ENCODE measurements at regions not wholly inside any gene's neighbourhood (a gene's known extent, or its start where the extent isn't known, plus 50 kb on each side); places are given as distances from the start of the nearest gene placed in this dataset.

DNA sequence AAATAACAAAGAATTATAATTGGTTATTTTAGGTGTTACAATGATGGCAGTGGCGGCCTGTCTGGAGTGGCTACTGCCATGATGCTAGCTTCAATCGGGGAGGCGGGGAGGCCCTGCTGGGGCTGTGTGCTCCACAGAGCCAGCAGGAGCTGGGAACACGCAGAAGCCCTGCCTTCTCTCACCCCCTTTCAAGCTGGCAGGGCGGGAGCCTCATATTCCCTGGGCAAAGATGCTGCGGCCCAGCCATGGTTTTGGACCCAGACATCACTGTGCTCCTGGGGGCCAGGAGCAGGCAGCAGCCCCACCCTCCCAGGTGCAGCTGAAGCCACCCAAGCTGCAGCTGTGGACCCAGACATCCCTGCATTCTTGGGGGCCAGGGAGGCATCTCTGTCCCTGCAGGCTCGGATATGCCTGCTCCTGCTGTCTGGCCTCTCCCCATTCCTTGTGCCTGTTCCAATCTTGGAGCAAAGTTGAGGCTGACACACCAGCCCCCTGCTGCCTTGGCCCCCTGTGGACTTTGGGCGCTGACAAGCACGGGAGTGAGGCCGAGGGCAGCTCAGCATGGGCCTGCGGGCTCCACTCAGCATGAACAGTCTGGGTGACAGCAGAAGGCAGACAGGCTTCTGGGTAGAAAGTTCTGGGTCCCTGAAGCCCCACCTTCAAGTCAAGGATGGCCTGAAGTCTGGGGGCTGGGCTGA, 263.1 kb upstream of the HTR2A start:
- Histone ChIP-seq H3K27me3 (ENCODE audit: control insufficient read depth in 1 of 2, insufficient read depth in 2 of 2, low read length in 2 of 2) (no peaks in the 10 kb centered on the region), H3K27ac (ENCODE audit: low read depth in 2 of 2, low read length in 1 of 2) (no peak overlapping the region), H3K4me3 (ENCODE audit: low read depth in 1 of 2, low read length in 2 of 2) (no peak overlapping the region), H3K9me3 (ENCODE audit: control insufficient read depth in 2 of 2, insufficient read depth in 1 of 2, low read depth in 1 of 2, low read length in 1 of 2) (no peaks in the 10 kb centered on the region), H3K36me3 (ENCODE audit: control insufficient read depth in 2 of 2, insufficient read depth in 2 of 2, low read length in 1 of 2) (no peaks in the 10 kb centered on the region), H3K4me1 (ENCODE audit: control insufficient read depth in 2 of 2, insufficient read depth in 2 of 2, low read length in 1 of 2) (no peaks in the 10 kb centered on the region)
- 88 to 90% methylated on average over 11 of the region's 11 CpGs for WGBS, 2 donors

DNA sequence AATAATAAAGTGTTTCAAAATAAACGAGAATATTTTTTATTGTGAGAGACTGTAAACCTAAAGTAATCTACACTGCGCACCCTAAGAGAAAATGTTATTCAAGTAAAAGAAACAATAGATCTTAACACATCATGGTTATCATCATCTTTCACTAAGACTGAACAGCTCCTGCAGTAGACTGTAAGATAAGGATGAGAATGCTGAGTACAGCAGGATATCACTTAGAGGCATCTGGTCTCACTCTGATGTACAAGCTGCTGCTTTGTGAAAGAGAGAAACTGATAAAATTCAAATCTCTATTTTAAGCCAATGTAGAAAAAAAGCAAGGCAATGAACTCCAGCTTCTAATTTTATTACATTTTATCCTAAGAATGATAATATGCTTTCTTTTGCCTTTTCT, 261.7 kb upstream of the HTR2A start:
- Histone ChIP-seq H3K27me3 (ENCODE audit: control insufficient read depth in 1 of 2, insufficient read depth in 2 of 2, low read length in 2 of 2) (no peaks in the 10 kb centered on the region), H3K9me3 (ENCODE audit: control insufficient read depth in 2 of 2, insufficient read depth in 1 of 2, low read depth in 1 of 2, low read length in 1 of 2) (no peaks in the 10 kb centered on the region), H3K36me3 (ENCODE audit: control insufficient read depth in 2 of 2, insufficient read depth in 2 of 2, low read length in 1 of 2) (no peaks in the 10 kb centered on the region), H3K27ac (ENCODE audit: low read depth in 2 of 2, low read length in 1 of 2) (no peak overlapping the region), H3K4me3 (ENCODE audit: low read depth in 1 of 2, low read length in 2 of 2) (no peak overlapping the region), H3K4me1 (ENCODE audit: control insufficient read depth in 2 of 2, insufficient read depth in 2 of 2, low read length in 1 of 2) (no peaks in the 10 kb centered on the region)
- WGBS, 2 donors: 76 to 81% methylated on average over 2 of the region's 2 CpGs

DNA sequence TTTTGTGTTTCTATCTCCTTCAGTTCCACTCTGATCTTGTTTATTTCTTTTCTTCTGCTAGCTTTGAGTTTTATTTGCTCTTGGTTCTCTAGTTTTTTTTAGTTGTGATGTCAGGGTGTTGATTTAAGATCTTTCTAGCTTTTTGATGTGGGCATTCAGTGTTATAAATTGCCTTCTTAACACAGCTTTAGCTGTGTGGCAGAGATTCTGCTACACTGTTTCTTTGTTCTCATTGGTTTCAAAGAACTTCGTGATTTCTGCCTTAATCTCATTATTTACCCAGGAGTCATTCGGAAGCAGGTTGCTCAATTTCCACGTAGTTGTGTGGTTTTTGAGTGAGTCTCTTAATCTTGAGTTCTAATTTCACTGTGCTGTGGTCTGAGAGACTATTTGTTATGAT, 251.7 kb upstream of the HTR2A start:
- H3K27me3 ChIP-seq (ENCODE audit: control insufficient read depth in 1 of 2, insufficient read depth in 2 of 2, low read length in 2 of 2): no peaks in the 10 kb centered on the region
- no peak overlapping the region for H3K4me3 ChIP-seq (ENCODE audit: low read depth in 1 of 2, low read length in 2 of 2)
- H3K27ac ChIP-seq (ENCODE audit: low read depth in 2 of 2, low read length in 1 of 2): no peak overlapping the region
- 33 to 38% methylated on average over 3 of the region's 3 CpGs for WGBS, 2 donors
- no peaks in the 10 kb centered on the region for H3K9me3 ChIP-seq (ENCODE audit: control insufficient read depth in 2 of 2, insufficient read depth in 1 of 2, low read depth in 1 of 2, low read length in 1 of 2)
- H3K36me3 ChIP-seq (ENCODE audit: control insufficient read depth in 2 of 2, insufficient read depth in 2 of 2, low read length in 1 of 2): no peaks in the 10 kb centered on the region
- no peaks in the 10 kb centered on the region for H3K4me1 ChIP-seq (ENCODE audit: control insufficient read depth in 2 of 2, insufficient read depth in 2 of 2, low read length in 1 of 2)

DNA sequence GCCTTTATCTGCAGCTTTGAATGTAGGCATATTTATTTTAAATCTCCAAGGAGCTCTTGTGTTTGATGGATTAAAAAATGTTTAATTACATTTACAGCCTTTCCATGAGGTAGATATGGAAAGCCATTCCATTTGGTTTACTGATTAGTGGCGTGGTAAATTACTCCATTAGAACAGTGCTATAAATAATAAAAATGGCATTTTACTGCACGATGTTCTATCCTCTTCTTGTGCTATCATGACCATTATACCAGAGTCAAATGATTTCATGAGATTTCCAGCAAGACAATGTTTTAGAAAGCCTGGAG, 250.9 kb upstream of the HTR2A start:
- H3K4me3 ChIP-seq (ENCODE audit: low read depth in 1 of 2, low read length in 2 of 2): no peak overlapping the region
- no peaks in the 10 kb centered on the region for H3K36me3 ChIP-seq (ENCODE audit: control insufficient read depth in 2 of 2, insufficient read depth in 2 of 2, low read length in 1 of 2)
- no peaks in the 10 kb centered on the region for H3K4me1 ChIP-seq (ENCODE audit: control insufficient read depth in 2 of 2, insufficient read depth in 2 of 2, low read length in 1 of 2)
- H3K27ac ChIP-seq (ENCODE audit: low read depth in 2 of 2, low read length in 1 of 2): no peak overlapping the region
- no peaks in the 10 kb centered on the region for H3K9me3 ChIP-seq (ENCODE audit: control insufficient read depth in 2 of 2, insufficient read depth in 1 of 2, low read depth in 1 of 2, low read length in 1 of 2)
- WGBS, 2 donors: 75 to 78% methylated on average over 2 of the region's 2 CpGs
- H3K27me3 ChIP-seq (ENCODE audit: control insufficient read depth in 1 of 2, insufficient read depth in 2 of 2, low read length in 2 of 2): no peaks in the 10 kb centered on the region

DNA sequence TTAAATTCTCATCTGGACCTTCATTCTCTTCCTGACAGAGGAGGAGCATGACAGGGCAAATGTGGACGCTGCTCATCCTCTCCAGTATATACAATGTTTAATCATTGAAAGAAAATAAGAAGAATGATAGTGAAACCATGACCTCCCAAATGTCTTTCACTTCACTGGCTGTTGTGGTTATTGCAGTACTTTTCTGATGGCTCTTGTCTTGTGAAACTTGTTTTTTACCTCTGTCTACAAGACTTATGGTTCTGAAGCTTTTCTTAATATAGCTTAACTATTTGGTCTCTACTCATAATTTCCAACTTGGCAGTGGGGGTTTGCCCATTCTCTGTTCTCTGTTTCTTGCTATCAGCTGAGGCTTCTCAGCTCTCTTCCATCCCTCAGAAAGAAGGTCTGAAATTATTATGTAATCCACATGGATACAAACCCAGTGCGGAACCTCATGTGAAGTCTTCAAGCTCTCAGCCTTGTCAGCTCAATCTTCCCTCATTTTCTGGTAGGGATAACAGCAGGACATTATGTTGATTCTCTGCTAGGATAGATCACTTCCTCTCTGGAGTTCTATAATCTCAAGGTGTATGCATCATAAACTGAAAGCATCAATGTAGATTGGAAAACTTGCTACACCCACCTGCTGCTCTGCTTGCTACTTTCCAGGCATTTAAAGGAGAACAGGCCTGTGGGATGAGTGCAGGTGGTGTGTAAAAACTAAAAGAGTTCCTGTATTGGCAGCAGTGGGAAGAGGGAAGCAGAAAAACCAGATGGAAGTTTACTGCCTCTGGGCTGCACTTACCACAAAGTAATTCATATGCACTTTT, 250.3 kb upstream of the HTR2A start:
- Histone ChIP-seq H3K27me3 (ENCODE audit: control insufficient read depth in 1 of 2, insufficient read depth in 2 of 2, low read length in 2 of 2) (no peaks in the 10 kb centered on the region), H3K4me3 (ENCODE audit: low read depth in 1 of 2, low read length in 2 of 2) (no peak overlapping the region), H3K9me3 (ENCODE audit: control insufficient read depth in 2 of 2, insufficient read depth in 1 of 2, low read depth in 1 of 2, low read length in 1 of 2) (no peaks in the 10 kb centered on the region), H3K27ac (ENCODE audit: low read depth in 2 of 2, low read length in 1 of 2) (no peak overlapping the region), H3K36me3 (ENCODE audit: control insufficient read depth in 2 of 2, insufficient read depth in 2 of 2, low read length in 1 of 2) (no peaks in the 10 kb centered on the region), H3K4me1 (ENCODE audit: control insufficient read depth in 2 of 2, insufficient read depth in 2 of 2, low read length in 1 of 2) (no peaks in the 10 kb centered on the region)
- 76 to 84% methylated on average over 2 of the region's 2 CpGs for WGBS, 2 donors

DNA sequence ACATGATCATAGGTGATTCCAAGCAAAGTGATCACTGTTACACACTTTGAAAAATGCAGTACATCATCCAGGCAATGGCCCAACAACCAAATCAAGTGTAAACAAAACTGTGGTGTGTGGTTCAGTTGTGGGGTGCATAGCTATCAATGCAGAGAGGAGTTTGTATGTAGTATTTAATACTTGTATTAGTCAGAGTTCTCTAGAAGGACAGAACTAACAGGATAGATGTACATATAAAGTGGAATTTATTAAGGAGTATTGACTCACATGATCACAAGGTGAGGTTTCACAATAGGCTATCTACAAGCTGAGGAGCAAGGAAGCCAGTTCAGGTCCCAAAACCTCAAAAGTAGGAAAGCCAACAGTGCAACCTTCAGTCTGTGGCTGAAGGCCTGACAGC, 249.3 kb upstream of the HTR2A start:
- Histone ChIP-seq H3K36me3 (ENCODE audit: control insufficient read depth in 2 of 2, insufficient read depth in 2 of 2, low read length in 1 of 2) (no peaks in the 10 kb centered on the region), H3K4me3 (ENCODE audit: low read depth in 1 of 2, low read length in 2 of 2) (no peak overlapping the region), H3K27me3 (ENCODE audit: control insufficient read depth in 1 of 2, insufficient read depth in 2 of 2, low read length in 2 of 2) (no peaks in the 10 kb centered on the region), H3K9me3 (ENCODE audit: control insufficient read depth in 2 of 2, insufficient read depth in 1 of 2, low read depth in 1 of 2, low read length in 1 of 2) (no peaks in the 10 kb centered on the region), H3K27ac (ENCODE audit: low read depth in 2 of 2, low read length in 1 of 2) (no peak overlapping the region), H3K4me1 (ENCODE audit: control insufficient read depth in 2 of 2, insufficient read depth in 2 of 2, low read length in 1 of 2) (no peaks in the 10 kb centered on the region)

DNA sequence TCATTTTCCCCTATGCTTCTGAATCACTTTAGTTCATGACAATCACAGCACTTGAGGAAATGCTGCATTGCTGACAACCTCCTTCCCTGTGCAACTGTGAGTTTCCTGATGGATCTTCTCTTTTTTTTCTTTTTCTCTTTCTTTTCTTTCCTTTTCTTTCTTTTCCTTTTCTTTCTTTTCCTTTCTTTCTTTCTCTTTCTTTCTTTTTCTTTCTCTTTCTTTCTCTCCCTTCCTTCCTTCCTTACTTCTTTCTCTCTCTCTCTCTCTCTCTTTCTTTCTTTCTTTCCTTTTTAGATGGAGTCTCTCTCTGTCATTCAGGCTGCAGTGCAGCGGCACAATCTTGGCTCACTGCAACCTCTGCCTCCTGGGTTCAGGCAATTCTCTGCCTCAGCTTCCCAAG, 247.9 kb upstream of the HTR2A start:
- Histone ChIP-seq H3K27me3 (ENCODE audit: control insufficient read depth in 1 of 2, insufficient read depth in 2 of 2, low read length in 2 of 2) (no peaks in the 10 kb centered on the region), H3K27ac (ENCODE audit: low read depth in 2 of 2, low read length in 1 of 2) (no peak overlapping the region), H3K4me1 (ENCODE audit: control insufficient read depth in 2 of 2, insufficient read depth in 2 of 2, low read length in 1 of 2) (no peaks in the 10 kb centered on the region), H3K4me3 (ENCODE audit: low read depth in 1 of 2, low read length in 2 of 2) (no peak overlapping the region), H3K36me3 (ENCODE audit: control insufficient read depth in 2 of 2, insufficient read depth in 2 of 2, low read length in 1 of 2) (no peaks in the 10 kb centered on the region), H3K9me3 (ENCODE audit: control insufficient read depth in 2 of 2, insufficient read depth in 1 of 2, low read depth in 1 of 2, low read length in 1 of 2) (no peaks in the 10 kb centered on the region)
- WGBS, 2 donors: 88 to 100% methylated on average over 1 of the region's 1 CpG

DNA sequence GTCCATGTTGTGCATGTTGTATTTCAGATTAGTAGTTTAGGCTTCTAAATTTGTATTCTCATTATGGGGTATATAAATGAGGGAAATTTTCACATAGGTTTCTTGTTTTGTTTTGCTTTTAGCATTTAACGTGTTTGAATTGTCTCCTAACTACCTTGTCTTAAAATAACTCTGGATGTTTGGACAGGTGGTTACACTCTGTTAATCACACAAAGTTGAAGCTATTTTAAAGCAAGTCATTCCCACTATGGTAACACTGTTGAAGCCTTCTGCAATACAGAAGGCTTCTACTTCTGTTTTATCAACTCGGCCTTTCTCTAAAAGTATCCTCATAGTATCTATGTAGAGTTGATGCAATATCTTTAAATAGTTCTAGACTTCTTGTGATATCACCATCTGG, 245.3 kb upstream of the HTR2A start:
- WGBS, 2 donors: 56 to 59% methylated on average over 2 of the region's 2 CpGs
- Histone ChIP-seq H3K4me3 (ENCODE audit: low read depth in 1 of 2, low read length in 2 of 2) (no peak overlapping the region), H3K27ac (ENCODE audit: low read depth in 2 of 2, low read length in 1 of 2) (no peak overlapping the region), H3K27me3 (ENCODE audit: control insufficient read depth in 1 of 2, insufficient read depth in 2 of 2, low read length in 2 of 2) (no peaks in the 10 kb centered on the region), H3K9me3 (ENCODE audit: control insufficient read depth in 2 of 2, insufficient read depth in 1 of 2, low read depth in 1 of 2, low read length in 1 of 2) (no peaks in the 10 kb centered on the region), H3K36me3 (ENCODE audit: control insufficient read depth in 2 of 2, insufficient read depth in 2 of 2, low read length in 1 of 2) (no peaks in the 10 kb centered on the region), H3K4me1 (ENCODE audit: control insufficient read depth in 2 of 2, insufficient read depth in 2 of 2, low read length in 1 of 2) (no peaks in the 10 kb centered on the region)

DNA sequence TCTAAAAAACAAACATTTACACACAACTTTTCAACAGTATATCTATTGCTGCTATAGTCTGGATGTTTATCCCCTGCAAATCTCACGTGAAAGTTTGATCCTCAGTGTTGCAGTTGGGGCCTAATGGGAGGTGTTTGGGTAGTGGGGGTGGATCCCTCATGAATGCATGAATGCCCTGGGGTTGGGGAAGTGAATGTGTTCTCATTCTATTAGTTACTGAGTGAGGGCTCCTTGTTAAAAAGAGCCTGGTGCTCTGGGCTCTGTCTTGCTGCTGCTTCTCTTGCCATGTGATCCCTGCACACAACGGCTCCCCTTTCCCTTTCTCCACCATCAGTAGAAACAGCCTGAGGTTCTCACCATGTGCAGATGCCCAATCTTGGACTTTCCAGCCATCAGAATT, 242.7 kb upstream of the HTR2A start:
- H3K4me1 ChIP-seq (ENCODE audit: control insufficient read depth in 2 of 2, insufficient read depth in 2 of 2, low read length in 1 of 2): no peaks in the 10 kb centered on the region
- no peaks in the 10 kb centered on the region for H3K27me3 ChIP-seq (ENCODE audit: control insufficient read depth in 1 of 2, insufficient read depth in 2 of 2, low read length in 2 of 2)
- H3K4me3 ChIP-seq (ENCODE audit: low read depth in 1 of 2, low read length in 2 of 2): no peak overlapping the region
- WGBS, 2 donors: 57 to 58% methylated on average over 2 of the region's 2 CpGs
- H3K9me3 ChIP-seq (ENCODE audit: control insufficient read depth in 2 of 2, insufficient read depth in 1 of 2, low read depth in 1 of 2, low read length in 1 of 2): no peaks in the 10 kb centered on the region
- H3K27ac ChIP-seq (ENCODE audit: low read depth in 2 of 2, low read length in 1 of 2): no peak overlapping the region
- H3K36me3 ChIP-seq (ENCODE audit: control insufficient read depth in 2 of 2, insufficient read depth in 2 of 2, low read length in 1 of 2): no peaks in the 10 kb centered on the region

DNA sequence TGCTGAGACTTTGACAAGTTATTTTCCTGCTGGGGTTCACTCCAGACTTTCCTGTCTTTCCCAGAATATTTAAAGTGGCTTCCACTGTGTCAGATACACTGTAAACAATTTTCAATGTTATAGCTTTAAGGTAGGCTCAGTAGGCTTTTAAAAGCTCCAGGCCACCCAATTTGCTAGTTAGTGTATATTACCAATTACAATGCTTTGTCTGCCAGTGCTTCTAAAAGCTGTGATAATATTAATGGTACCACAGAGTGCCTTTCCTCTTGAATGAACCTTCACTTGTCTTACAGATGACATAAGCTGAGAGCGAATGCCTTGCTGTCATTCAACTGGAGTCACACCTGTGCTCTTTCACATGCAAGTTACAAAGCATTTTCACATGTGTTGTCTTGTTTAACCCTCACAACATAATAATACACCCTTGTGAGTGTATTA, 239.7 kb upstream of the HTR2A start:
- Histone ChIP-seq H3K27ac (ENCODE audit: low read depth in 2 of 2, low read length in 1 of 2) (no peak overlapping the region), H3K4me3 (ENCODE audit: low read depth in 1 of 2, low read length in 2 of 2) (no peak overlapping the region), H3K4me1 (ENCODE audit: control insufficient read depth in 2 of 2, insufficient read depth in 2 of 2, low read length in 1 of 2) (no peaks in the 10 kb centered on the region), H3K27me3 (ENCODE audit: control insufficient read depth in 1 of 2, insufficient read depth in 2 of 2, low read length in 2 of 2) (no peaks in the 10 kb centered on the region), H3K36me3 (ENCODE audit: control insufficient read depth in 2 of 2, insufficient read depth in 2 of 2, low read length in 1 of 2) (no peaks in the 10 kb centered on the region), H3K9me3 (ENCODE audit: control insufficient read depth in 2 of 2, insufficient read depth in 1 of 2, low read depth in 1 of 2, low read length in 1 of 2) (no peaks in the 10 kb centered on the region)
- 63 to 81% methylated on average over 1 of the region's 1 CpG for WGBS, 2 donors
